ENCODE measurements at regions not wholly inside any gene's neighbourhood (a gene's known extent, or its start where the extent isn't known, plus 50 kb on each side); places are given as distances from the start of the nearest gene placed in this dataset.
"Not testable (repeated sequence)": the region's sequence is repeated elsewhere in the genome, so short reads cannot be mapped to it uniquely, and the experiment has no call there.

DNA sequence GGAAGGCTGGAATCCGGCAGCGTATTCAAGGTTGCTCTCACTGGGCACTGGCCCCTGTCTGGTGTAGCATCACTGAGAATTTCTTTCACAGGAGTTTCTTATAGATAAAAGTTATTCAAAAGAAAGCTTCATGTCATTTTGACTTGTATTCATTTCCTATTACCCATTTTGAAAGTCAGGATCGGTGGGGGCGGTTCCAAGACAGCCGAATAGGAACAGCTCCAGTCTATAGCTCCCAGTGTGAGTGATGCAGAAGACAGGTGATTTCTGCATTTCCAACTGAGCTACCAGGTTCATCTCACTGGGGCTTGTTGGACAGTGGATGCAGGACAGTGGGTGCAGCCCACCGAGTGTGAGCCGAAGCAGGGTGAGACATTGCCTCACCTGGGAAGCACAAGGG, 51.5 kb upstream of the CDC42EP3 start:
- not testable (repeated sequence) for DNase-seq (ENCODE audit: low read depth, low spot score)

DNA sequence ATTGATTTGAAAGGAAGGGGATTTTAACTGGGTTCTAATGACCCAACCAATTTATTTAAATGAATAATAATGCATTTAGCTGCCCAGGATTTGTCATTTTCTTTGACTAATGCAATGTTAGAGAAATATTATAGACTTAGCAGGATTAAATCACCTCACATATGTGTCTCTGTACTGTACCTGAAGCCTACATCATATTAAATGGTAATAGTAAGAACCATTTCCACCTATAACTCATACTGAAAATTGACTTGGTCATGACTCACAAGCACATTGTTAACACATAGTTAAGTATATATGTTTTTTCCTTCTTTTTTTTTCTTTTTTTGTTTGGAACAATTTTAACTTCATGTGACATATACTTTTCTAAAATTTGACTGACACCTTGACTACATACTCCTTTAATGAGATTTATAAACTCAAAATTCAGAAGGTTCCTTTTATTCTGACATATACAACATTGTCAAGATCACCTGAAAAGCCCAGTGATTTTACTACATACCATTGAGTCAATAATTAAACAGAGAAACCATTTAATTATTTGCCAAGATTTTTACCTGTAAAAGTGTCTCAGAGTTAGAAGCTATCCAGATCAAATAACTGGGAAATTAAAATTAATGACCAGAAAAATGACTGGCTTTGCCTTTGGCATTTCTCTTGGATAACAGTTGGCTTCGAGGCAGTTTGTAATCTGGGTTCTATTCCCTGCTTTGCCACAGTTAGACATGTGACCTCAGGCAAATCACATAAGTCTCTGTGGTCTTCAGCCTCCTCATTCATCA, 58.8 kb upstream of the CDC42EP3 start:
- DNase-seq (ENCODE audit: low read depth, low spot score) = no peak

DNA sequence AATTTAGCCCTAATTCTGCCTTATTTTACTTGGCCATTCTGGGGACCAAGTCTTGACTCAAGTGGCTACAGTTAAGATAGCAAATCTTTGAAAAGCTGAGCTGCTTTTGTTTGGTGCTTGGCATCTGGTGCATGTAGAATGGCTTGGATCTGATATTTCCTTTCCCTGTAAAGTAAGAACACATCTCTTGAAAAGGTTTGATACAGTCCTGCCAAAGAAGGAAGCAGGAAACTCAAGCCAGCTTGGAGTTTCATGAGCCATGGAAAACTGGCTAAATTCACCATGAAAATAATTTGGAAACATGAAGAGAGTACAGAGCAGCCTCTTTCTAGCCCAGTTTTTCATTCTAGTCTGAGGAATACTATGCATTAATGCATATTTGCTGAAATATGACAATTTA, 61.0 kb upstream of the CDC42EP3 start:
- not testable (repeated sequence) for DNase-seq (ENCODE audit: low read depth, low spot score)

DNA sequence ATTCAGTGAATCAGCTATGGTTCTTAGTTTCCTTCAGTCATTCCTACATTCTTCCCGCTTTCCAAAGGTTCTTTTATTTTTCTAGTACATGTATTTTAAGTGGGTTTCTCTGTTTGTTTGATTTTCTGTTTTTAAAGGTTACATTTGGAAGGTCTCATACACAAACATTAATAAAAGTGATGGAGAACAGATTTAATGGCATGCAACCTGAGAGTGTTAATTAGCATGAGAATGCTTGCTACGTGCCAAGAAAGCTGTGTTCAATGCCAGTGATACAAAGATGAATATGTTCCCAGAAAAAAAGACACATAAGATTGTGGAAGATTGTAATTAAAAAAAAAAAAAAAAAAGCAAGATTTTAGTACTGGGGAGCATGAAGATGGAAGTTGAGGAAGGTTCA, 61.8 kb upstream of the CDC42EP3 start:
- no peak for DNase-seq (ENCODE audit: low read depth, low spot score)

DNA sequence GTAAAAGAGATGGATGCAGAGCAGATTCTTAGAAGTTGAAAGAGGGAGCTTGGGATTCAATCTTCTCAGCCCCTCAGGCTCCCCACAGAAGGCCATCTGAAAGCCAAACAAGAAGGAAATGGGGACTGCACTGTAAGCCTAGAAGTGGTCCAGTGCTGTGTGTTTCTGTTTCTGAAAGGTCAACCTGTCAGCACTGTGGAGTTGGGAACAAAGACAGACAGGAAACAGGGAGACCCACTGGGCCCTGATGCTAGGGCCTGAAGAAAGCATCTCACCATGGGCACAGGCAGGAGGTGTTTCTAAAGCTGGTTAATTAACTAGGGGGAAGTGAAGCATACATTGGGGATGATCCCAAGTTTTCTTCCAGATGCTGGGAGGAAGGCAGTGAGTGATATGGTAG, 62.5 kb upstream of the CDC42EP3 start:
- DNase-seq (ENCODE audit: low read depth, low spot score) = not testable (repeated sequence)

DNA sequence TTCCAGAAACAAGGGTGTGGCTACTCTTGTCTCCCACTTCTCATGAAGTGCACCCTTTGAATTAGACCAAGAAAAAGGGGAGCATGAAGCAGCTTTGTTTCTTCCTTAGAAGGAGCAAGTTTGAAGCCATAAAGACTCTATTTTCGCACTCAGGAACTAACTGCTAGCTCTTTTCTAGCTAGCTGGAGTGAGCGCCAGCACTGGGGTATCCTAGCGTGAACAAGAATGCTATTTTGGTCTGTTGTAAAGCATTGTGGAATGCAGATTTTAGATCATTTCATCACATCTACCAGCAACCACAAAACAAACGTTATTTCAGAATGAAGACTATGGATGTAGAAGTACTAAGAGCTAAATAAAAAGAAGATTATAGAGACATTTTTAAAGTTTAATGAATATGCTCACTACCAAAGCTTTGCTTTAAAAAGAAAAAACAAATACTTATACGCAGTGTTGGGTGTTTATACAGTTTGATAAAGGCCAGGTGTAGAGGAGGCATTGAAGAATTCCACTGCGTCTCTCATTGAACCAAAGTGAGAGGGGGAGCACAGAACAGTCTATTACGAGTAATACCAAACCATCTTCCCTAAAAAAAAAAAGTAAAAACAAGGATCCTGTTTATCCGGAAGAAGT, 63.6 kb upstream of the CDC42EP3 start:
- DNase-seq (ENCODE audit: low read depth, low spot score) = not testable (repeated sequence)

DNA sequence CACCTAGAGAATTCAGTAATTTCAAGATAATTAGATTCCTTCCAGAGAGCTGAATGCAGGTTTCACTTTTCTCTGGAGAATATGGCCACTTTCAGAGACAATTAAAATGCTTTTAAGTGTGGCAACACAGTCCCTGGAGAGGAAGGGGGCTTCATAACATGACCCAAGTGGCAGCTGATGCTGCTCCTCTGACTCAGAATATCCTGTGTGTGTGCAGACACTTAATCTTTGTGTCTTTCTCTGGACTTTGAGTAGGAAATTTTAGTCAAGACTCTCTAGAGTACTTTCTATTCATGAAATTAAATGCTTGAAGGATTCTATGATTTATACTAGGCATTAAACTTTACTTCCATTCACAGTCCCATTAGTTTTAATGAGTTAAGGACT, 64.1 kb upstream of the CDC42EP3 start:
- not testable (repeated sequence) for DNase-seq (ENCODE audit: low read depth, low spot score)

DNA sequence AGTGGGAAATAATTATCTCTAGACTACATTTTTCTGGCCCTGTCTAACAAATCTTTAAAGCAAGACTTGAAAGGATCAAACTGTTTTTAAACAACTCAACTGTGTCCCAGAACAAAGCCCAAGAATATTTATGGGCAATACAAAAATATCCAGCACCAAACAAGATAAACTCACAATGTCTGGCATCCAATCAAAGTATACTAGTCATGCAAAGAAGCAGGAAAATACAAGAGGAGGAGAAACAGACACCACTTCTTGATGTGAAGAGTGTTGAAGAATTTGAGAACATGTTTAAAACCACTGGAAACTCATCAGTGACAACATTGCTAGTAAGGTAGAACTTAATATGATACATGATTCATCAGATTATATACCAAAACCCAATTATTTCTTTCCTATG, 66.1 kb upstream of the CDC42EP3 start:
- no peak for DNase-seq (ENCODE audit: low read depth, low spot score)

DNA sequence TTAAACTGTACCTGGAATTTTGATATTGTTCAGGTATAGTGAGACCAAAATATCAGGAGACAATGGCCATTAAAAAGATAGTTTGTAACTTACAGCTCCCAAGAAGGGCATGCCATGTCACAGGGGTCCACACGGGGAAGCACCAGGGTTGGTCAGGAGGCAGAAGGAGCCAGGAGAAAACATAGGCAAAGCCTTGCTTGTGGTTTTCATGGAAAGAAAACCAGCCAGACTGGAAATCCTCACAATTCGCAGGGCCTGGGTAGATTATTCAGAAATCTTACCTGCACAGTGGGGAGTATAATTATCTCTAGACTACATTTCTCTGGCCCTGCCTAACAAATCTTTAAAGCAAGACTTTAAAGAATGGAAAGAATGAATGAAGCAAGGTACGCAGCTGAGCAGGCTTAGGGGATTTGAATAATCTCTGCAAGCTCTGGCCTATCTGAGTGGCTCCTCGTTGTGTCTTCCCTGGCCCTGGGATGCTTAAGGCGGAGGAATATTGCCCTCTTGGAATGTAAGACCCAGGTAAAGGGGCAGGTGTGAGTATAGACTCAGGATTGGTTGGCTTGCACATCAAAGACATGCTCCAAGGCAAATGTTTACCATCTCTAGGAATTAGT, 66.9 kb upstream of the CDC42EP3 start:
- no peak for DNase-seq (ENCODE audit: low read depth, low spot score)

DNA sequence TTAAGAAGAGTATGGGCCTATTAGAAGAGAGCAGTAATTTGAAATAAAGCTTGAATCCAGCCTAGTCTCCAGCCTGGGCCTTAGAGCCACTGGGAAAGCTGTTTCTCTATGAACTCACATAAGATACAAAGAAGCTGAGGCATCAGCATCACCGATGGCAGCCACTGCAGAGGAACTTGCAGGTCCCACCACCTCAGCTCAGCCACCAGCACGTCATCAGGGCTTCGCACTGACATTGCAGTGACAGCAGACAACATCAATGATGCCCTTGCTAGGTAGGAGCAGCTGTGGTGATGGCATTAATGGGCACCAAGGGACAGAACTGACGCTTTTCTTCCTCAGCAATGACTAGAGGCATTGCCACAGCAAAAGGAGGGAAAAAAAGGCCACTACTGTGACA, 67.7 kb upstream of the CDC42EP3 start:
- no peak for DNase-seq (ENCODE audit: low read depth, low spot score)

DNA sequence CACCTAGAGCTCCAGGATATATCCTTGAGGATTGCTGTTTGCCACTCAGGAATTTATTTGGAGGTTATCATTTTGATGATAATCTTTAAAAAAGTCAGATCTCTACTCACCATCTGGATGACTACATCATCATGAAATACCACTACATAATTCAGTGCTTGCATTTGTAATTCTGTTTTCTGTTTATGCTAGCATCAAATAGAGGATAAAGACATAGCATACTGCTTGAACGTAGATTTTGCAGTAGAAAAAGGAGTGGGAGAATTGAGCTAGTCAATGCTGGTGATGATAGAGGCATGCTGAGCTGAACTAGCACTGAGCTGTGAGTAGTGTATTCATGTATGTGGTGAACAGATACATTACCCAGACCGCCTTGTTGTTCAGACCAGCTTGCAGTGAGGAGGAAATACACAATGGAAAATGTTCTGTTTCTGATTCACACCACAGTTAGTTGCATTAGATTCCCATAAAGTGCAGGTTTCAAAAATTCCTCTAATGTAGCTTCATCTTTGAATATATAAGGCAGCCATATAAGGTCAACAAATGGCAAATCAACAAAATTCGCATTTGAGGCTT, 68.8 kb upstream of the CDC42EP3 start:
- DNase-seq (ENCODE audit: low read depth, low spot score) = no peak

DNA sequence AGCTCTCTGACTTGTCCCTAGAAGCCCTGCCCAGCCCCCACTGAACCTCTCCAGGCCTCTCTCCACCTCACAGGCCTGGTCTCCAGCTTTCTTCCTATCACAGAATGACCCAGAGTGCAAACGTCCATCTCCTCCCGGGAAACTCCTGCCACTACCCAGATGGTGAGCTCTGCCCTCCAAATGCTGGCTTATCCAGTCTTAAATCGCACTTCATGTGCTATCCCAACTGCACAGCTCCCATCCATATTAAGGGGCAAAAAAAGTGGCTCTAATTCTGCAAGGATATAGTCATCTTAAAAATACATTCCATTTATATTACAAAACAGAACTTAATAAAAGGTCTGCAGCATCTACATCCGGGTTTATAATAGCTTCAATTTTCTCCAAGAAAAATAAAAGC, 70.8 kb upstream of the CDC42EP3 start:
- DNase-seq (ENCODE audit: low read depth, low spot score) = no peak

DNA sequence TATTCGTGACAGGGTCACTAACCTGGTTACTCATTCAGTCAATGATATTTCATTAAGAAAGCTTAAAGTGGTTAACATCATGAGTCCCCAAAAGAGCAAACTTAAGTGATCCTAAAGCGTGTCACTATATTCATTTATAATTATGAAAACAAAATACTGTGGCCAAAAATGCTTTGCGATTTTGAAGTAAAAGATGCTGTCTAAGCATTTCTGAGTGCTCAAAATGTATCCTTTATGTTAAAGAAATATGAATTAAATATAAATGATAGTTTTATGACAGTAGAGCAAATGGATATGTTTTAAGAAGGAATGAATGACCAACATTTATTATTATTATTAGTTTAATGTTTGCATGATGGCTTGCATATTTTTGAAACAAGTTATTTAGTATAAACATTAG, 72.6 kb upstream of the CDC42EP3 start:
- DNase-seq (ENCODE audit: low read depth, low spot score) = no peak

DNA sequence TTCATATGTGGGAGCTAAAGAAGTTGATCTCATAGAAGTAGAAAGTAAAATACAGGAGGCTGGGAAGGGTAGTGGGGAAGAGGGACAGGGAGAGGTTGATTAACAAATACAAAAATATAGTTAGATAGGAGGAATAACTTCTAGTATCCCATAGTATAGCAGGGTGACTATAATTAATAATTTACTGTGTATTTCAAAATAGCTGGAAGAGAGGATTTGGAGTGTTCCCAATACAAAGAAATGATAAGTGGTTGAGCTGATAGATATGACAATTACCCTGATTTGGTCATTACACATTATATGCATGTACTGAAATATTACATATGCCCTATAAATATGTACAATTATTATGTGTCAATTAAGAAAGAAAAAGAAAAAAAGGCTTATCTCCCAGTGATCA, 73.5 kb upstream of the CDC42EP3 start:
- DNase-seq (ENCODE audit: low read depth, low spot score) = not testable (repeated sequence)

DNA sequence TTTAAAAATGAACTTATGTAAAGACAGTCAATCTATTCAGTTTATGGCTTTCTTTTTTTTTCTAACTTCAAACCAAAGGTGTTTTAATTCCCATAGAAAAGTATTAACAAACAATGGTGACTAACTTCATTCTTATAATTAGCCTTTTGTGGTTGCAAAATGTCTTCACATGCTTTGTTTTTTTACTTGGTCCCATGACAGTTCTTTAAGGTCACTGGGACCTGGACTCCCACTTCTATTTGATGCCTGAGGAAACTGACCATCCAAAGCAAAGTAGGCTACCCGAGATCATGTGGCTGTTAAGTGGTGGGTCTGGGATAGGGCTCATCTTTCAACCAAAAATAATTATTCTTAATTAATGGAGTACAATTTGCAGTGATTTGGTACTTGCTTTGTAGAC, 74.6 kb upstream of the CDC42EP3 start:
- DNase-seq (ENCODE audit: low read depth, low spot score) = not testable (repeated sequence)

DNA sequence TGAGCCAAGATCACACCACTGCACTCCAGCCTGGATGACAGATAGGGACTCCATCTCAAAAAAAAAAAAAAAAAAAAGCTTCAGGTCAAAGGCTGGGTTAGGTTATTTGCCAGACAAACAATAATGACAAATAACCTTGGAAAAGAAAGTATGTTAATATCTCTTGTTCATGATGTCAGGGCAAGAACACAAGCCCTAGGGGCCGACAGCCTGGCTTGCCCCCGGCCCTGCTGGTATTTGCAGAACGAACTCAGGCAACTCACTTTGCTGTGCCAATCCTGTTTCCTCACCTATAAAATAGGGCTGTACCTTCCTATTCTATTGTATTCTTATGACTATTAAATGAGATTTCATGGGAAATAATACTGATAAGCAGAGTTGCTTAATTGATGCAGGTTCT, 75.4 kb upstream of the CDC42EP3 start:
- DNase-seq (ENCODE audit: low read depth, low spot score) = no peak

DNA sequence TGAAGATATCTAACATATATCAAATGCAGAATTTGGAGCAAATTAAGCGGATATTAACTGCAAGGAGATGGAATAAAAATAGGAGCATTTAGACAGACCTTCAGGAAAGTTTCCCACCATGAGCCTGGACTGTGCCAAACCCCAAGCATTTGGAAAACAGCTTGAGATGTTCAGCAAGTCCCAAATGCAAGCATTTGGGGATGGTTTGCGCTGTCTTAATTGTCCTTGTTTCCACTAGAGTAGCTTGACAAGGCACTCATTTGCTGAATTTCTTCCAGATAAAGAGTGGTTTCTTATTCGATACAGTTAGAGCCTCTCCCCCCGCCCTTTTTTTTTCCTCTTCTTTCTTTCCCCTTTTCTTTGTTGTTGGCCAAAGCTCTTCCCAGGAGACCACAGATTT, 77.1 kb upstream of the CDC42EP3 start:
- DNase-seq (ENCODE audit: low read depth, low spot score) = no peak

DNA sequence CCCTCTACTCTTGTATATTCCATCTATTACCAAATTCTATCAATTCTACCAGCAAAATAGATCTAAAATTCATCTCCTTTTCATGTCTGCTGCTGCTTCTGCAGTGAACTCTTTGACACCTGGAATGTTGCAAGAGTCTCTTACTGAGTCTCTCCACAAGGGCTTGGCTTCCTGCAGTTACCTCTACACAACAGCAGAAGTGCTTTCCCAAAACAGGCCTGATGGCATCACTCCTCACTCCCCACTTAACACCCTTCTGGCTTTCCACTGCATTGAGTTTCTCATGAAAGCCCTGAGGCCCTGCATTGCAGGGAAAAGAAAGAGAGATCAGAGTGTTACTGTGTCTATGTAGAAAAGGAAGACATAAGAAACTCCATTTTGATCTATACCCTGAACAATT, 78.8 kb upstream of the CDC42EP3 start:
- DNase-seq (ENCODE audit: low read depth, low spot score) = not testable (repeated sequence)

DNA sequence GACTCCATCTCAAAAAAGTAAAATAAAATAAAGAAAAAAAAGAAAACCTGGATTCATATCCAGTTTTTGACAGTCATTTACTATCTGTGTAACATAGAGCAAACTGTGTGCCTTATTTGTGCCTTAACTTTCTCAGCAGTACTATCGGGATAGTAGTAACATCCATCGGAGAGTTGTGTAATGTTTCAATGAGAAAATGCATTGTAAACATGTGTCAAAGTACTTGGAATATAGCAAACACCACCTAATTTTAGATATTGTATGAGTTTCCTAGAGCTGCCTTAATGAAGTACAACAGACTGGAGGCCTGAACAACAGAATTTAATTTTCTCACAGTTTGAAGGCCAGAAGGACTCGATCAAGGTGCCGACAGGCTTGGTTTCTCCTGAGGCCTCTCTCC, 81.3 kb upstream of the CDC42EP3 start:
- no peak for DNase-seq (ENCODE audit: low read depth, low spot score)

DNA sequence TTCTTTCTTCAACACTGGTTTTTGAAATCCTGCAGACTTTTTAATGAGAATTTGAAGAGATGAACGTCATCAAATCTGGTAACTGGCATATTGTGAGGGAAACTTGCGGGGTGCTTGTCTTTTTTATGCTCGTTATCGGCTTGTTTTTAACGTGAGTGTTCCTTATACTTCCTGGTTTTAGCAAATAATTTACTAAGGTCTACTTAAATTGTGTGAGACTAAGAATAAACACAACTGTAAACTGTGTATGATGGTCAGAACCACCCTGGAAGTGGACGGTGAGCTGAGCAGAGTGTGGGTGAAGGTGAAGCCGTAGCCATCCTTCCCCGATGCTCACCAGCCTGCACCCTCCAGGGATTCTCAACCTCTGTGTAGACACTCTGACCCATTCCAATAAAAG, 82.3 kb upstream of the CDC42EP3 start:
- no peak for DNase-seq (ENCODE audit: low read depth, low spot score)

DNA sequence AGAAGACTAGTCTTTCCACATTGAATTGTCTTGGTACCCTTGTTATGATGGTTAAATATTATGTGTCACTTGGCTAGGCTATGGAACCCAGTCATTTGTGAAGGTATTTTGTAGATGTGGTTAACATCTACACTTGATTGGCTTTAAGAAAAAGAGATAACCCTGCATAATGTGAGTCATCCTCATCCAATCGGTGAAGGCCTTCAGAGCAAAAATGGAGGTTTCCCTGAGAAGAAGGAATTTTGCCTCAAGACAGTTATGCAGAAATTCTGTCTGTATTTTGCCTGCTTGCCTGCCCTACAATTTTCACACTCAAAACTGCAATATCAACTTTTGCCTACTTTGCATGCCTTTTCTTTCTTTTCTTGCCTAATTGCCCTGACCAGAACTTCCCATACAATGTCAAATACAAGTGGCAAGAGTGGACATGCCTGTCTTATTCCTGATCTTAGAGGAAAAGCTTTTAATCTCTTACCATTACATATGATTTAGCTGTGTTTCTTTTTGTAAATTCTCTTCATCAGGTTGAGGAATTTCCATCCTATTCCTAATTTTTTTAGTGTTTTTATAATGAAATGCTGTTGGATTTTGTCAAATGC, 84.6 kb upstream of the CDC42EP3 start:
- DNase-seq (ENCODE audit: low read depth, low spot score) = not testable (repeated sequence)

DNA sequence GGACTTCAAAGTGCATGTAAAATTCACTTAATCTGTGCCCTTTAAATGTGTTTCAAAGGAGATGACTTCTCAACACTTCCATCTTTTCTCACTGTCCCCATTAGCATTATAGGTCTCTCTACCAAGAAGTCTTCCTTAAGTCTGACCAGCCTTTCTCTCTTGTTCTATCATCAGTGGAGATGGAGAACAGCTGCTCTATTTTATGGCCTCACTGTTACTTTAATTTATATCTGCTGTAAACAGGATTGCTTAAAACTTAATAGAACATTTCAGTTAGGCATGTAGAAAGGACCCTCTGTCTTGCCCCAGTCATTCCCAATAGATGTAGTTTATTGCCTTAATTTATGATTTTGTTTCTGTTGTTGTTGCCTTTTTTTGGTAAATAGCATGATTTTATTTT, 86.0 kb upstream of the CDC42EP3 start:
- not testable (repeated sequence) for DNase-seq (ENCODE audit: low read depth, low spot score)
